DND-41 (cell line): ENCODE measurements at regions not wholly inside any gene's neighbourhood (a gene's known extent, or its start where the extent isn't known, plus 50 kb on each side); places are given as distances from the start of the nearest gene placed in this dataset.

Source experiments
- EZH2 ChIP-seq: IDR thresholded peaks from 3 replicates; pipeline ENCODE4 v1.6.1; 2012; ENCODE audit warnings: borderline replicate concordance, low read depth, mild to moderate bottlenecking, moderate library complexity, low read length, inconsistent platforms; ENCODE audit not compliant: severe bottlenecking
- TF ChIP-seq, protein P1 (sequence below): IDR thresholded peaks from 2 replicates; pipeline ENCODE4 v1.5.1; 2012; ENCODE audit warnings: borderline replicate concordance, low read length, moderate library complexity, mild to moderate bottlenecking; ENCODE audit not compliant: poor library complexity, severe bottlenecking; ENCODE audit errors: extremely low read depth

DNA sequence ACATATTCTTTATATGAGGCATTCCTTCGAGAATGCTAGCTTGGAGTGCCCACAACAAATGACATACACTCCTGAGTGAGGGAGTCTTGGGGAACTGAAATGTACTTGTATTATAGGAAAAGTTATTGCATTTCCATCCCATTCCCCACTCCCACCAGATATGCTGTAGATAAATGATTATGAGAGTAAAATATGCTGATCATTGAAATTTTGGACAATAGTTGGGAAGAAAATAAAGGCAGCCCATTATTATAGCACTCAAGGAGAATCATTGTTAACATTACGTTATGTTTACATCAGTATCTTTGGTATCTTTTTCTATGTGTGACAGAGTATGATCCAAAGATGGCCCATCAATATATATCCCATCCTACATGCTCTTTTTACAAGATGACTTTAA lies 194.4 kb downstream of the GATA3 start:
- TF ChIP-seq, protein P1, sequence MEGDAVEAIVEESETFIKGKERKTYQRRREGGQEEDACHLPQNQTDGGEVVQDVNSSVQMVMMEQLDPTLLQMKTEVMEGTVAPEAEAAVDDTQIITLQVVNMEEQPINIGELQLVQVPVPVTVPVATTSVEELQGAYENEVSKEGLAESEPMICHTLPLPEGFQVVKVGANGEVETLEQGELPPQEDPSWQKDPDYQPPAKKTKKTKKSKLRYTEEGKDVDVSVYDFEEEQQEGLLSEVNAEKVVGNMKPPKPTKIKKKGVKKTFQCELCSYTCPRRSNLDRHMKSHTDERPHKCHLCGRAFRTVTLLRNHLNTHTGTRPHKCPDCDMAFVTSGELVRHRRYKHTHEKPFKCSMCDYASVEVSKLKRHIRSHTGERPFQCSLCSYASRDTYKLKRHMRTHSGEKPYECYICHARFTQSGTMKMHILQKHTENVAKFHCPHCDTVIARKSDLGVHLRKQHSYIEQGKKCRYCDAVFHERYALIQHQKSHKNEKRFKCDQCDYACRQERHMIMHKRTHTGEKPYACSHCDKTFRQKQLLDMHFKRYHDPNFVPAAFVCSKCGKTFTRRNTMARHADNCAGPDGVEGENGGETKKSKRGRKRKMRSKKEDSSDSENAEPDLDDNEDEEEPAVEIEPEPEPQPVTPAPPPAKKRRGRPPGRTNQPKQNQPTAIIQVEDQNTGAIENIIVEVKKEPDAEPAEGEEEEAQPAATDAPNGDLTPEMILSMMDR: no peak
- no peak for TF ChIP-seq EZH2
